Fibroblast of skin of abdomen (primary cell): ENCODE measurements at regions not wholly inside any gene's neighbourhood (a gene's known extent, or its start where the extent isn't known, plus 50 kb on each side); places are given as distances from the start of the nearest gene placed in this dataset.

Experiments used
- DNase-seq: peaks from one replicate; pipeline ENCODE4 v3.0.0-alpha.2; 2013

GRCh38 chr9:32292611-32293010, 91.8 kb upstream of the ACO1 start:
- DNase-seq = no peak

GRCh38 chr9:32293091-32293490, 91.4 kb upstream of the ACO1 start:
- DNase-seq = no peak

GRCh38 chr9:32294106-32294505, 90.3 kb upstream of the ACO1 start:
- DNase-seq = no peak

- no peak for DNase-seq
Observed at GRCh38 chr9:32300373-32300772, 84.1 kb upstream of the ACO1 start.

- DNase-seq = no peak
Observed at GRCh38 chr9:32304495-32304894, 79.9 kb upstream of the ACO1 start.

GRCh38 chr9:32306006-32306405, 78.4 kb upstream of the ACO1 start:
- no peak for DNase-seq

- no peak for DNase-seq
Observed at GRCh38 chr9:32319312-32319929, 65.0 kb upstream of the ACO1 start.

GRCh38 chr9:32322622-32323021, 61.8 kb upstream of the ACO1 start:
- DNase-seq = no peak

- no peak for DNase-seq
Observed at GRCh38 chr9:32326146-32326545, 58.3 kb upstream of the ACO1 start.

GRCh38 chr9:32331240-32331639, 53.2 kb upstream of the ACO1 start:
- no peak for DNase-seq

GRCh38 chr9:32334112-32334511, 50.3 kb upstream of the ACO1 start:
- no peak for DNase-seq
